ENCODE measurements at regions not wholly inside any gene's neighbourhood (a gene's known extent, or its start where the extent isn't known, plus 50 kb on each side); places are given as distances from the start of the nearest gene placed in this dataset.

- no peak overlapping the region for H3K4me3 ChIP-seq (ENCODE audit: low read depth, low read length, poor library complexity, severe bottlenecking)
- TF ChIP-seq CTCF (IDR thresholded peaks at IDR 0.05; ENCODE audit: low read length) (no peak), EZH2 (IDR thresholded peaks at IDR 0.05; ENCODE audit: borderline replicate concordance, low read length) (no peak)
Observed at GRCh38 chr15:53272116-53272515, 482.0 kb upstream of the ONECUT1 start.

GRCh38 chr15:53266176-53266575 lies 476.0 kb upstream of the ONECUT1 start:
- Histone ChIP-seq H3F3A (ENCODE audit: insufficient read depth, low read length) (no peaks in the 10 kb centered on the region), H3K4me1 (ENCODE audit: insufficient read depth, low read length, severe bottlenecking) (no peaks in the 10 kb centered on the region), H3K36me3 (ENCODE audit: insufficient read depth, low read length) (no peaks in the 10 kb centered on the region), H3K27me3 (ENCODE audit: insufficient read depth, low read length) (no peaks in the 10 kb centered on the region), H3K4me2 (ENCODE audit: low read length) (no peak overlapping the region), H3K9ac (ENCODE audit: low read length) (no peak overlapping the region), H2AFZ (ENCODE audit: low read length) (no peak overlapping the region), H3K79me2 (ENCODE audit: insufficient read depth, low read length) (no peaks in the 10 kb centered on the region), H3K9me3 (ENCODE audit: low read length) (no peaks in the 10 kb centered on the region), H3K4me3 (ENCODE audit: low read depth, low read length, poor library complexity, severe bottlenecking) (no peak overlapping the region), H3K9me2 (ENCODE audit: low read depth, low read length) (no peaks in the 10 kb centered on the region), H3K27ac (ENCODE audit: low read depth, low read length, poor library complexity, severe bottlenecking) (no peak overlapping the region), H4K20me1 (ENCODE audit: insufficient read depth, low read length) (no peaks in the 10 kb centered on the region)
- TF ChIP-seq EZH2 (IDR thresholded peaks at IDR 0.05; ENCODE audit: borderline replicate concordance, low read length) (no peak), CTCF (IDR thresholded peaks at IDR 0.05; ENCODE audit: low read length) (no peak)

More at GRCh38 chr15:53272116-53272515, 482.0 kb upstream of the ONECUT1 start:
- no peak overlapping the region for H3K9ac ChIP-seq (ENCODE audit: low read length)
- H3K27ac ChIP-seq (ENCODE audit: low read depth, low read length, poor library complexity, severe bottlenecking) = no peak overlapping the region
- H4K20me1 ChIP-seq (ENCODE audit: insufficient read depth, low read length) = no peaks in the 10 kb centered on the region
- no peaks in the 10 kb centered on the region for H3K9me2 ChIP-seq (ENCODE audit: low read depth, low read length)
- H3K4me2 ChIP-seq (ENCODE audit: low read length) = no peak overlapping the region
- H3K4me1 ChIP-seq (ENCODE audit: insufficient read depth, low read length, severe bottlenecking) = no peaks in the 10 kb centered on the region
- no peaks in the 10 kb centered on the region for H3K9me3 ChIP-seq (ENCODE audit: low read length)
- no peak overlapping the region for H2AFZ ChIP-seq (ENCODE audit: low read length)
- H3K27me3 ChIP-seq (ENCODE audit: insufficient read depth, low read length) = no peaks in the 10 kb centered on the region
- no peaks in the 10 kb centered on the region for H3K36me3 ChIP-seq (ENCODE audit: insufficient read depth, low read length)
- H3F3A ChIP-seq (ENCODE audit: insufficient read depth, low read length) = no peaks in the 10 kb centered on the region
- no peaks in the 10 kb centered on the region for H3K79me2 ChIP-seq (ENCODE audit: insufficient read depth, low read length)

GRCh38 chr15:53260647-53261046 lies 470.5 kb upstream of the ONECUT1 start:
- no peaks in the 10 kb centered on the region for H4K20me1 ChIP-seq (ENCODE audit: insufficient read depth, low read length)
- TF ChIP-seq CTCF (IDR thresholded peaks at IDR 0.05; ENCODE audit: low read length) (no peak), EZH2 (IDR thresholded peaks at IDR 0.05; ENCODE audit: borderline replicate concordance, low read length) (no peak)
- H2AFZ ChIP-seq (ENCODE audit: low read length) = no peak overlapping the region

More at GRCh38 chr15:53260647-53261046, 470.5 kb upstream of the ONECUT1 start:
- Histone ChIP-seq H3K9me2 (ENCODE audit: low read depth, low read length) (no peaks in the 10 kb centered on the region), H3F3A (ENCODE audit: insufficient read depth, low read length) (no peaks in the 10 kb centered on the region), H3K9ac (ENCODE audit: low read length) (no peak overlapping the region), H3K4me3 (ENCODE audit: low read depth, low read length, poor library complexity, severe bottlenecking) (no peak overlapping the region), H3K36me3 (ENCODE audit: insufficient read depth, low read length) (no peaks in the 10 kb centered on the region), H3K79me2 (ENCODE audit: insufficient read depth, low read length) (no peaks in the 10 kb centered on the region), H3K27me3 (ENCODE audit: insufficient read depth, low read length) (no peaks in the 10 kb centered on the region), H3K27ac (ENCODE audit: low read depth, low read length, poor library complexity, severe bottlenecking) (no peak overlapping the region), H3K4me2 (ENCODE audit: low read length) (no peak overlapping the region), H3K9me3 (ENCODE audit: low read length) (no peaks in the 10 kb centered on the region), H3K4me1 (ENCODE audit: insufficient read depth, low read length, severe bottlenecking) (no peaks in the 10 kb centered on the region)

Data from OCI-LY1 (cell line).